Neural progenitor cell (in vitro differentiated cells): ENCODE measurements at regions not wholly inside any gene's neighbourhood (a gene's known extent, or its start where the extent isn't known, plus 50 kb on each side); places are given as distances from the start of the nearest gene placed in this dataset.

ENCODE experiments used
- DNase-seq: peaks from one replicate; pipeline ENCODE4 v3.0.0-alpha.2; 2016; ENCODE audit warnings: low spot score
- H2AFZ ChIP-seq: fragments of 200-600 bp; sonication (generic); replicated peaks from 2 replicates; pipeline ENCODE4 v1.6.1; 2016; ENCODE audit warnings: antibody characterized with exemption
- H3F3A ChIP-seq: fragments of 200-600 bp; sonication (generic); 2 replicates; pipeline ENCODE4 v1.6.1; 2016; ENCODE audit warnings: antibody characterized with exemption, low read depth
- H3K27ac ChIP-seq: fragments of 200-600 bp; sonication (generic); 2 replicates; pipeline ENCODE4 v1.5.1; 2016; ENCODE audit warnings: mild to moderate bottlenecking
- H3K27me3 ChIP-seq: fragments of 200-600 bp; sonication (generic); 2 replicates; pipeline ENCODE4 v1.6.1; 2016; ENCODE audit warnings: mild to moderate bottlenecking, moderate library complexity
- H3K36me3 ChIP-seq: fragments of 200-600 bp; sonication (generic); 2 replicates; pipeline ENCODE4 v1.5.1; 2016
- H3K4me1 ChIP-seq: fragments of 200-600 bp; sonication (generic); 2 replicates; pipeline ENCODE4 v1.6.1; 2016; ENCODE audit warnings: mixed run types
- H3K4me2 ChIP-seq: fragments of 200-600 bp; sonication (generic); 2 replicates; pipeline ENCODE4 v1.6.1; 2016
- H3K4me3 ChIP-seq: fragments of 200-600 bp; sonication (generic); 2 replicates; pipeline ENCODE4 v1.5.1; 2016
- H3K79me2 ChIP-seq: fragments of 200-600 bp; sonication (generic); 2 replicates; pipeline ENCODE4 v1.6.1; 2016; ENCODE audit warnings: low read depth
- H3K9ac ChIP-seq: fragments of 200-600 bp; sonication (generic); 2 replicates; pipeline ENCODE4 v1.6.1; 2016
- H3K9me3 ChIP-seq: fragments of 200-600 bp; sonication (generic); 2 replicates; pipeline ENCODE4 v1.5.1; 2016; ENCODE audit warnings: low read depth
- H4K20me1 ChIP-seq: fragments of 200-600 bp; sonication (generic); 2 replicates; pipeline ENCODE4 v1.6.1; 2016; ENCODE audit warnings: low read depth
- H3K27ac Mint-ChIP-seq: 3 replicates; pipeline ENCODE4 v1.8.0; 2021; ENCODE audit warnings: mixed read lengths
- H3K27me3 Mint-ChIP-seq: 2 replicates; pipeline ENCODE4 v1.8.0; 2022; ENCODE audit warnings: low read depth, mild to moderate bottlenecking, inconsistent platforms, moderate library complexity, mixed read lengths; ENCODE audit not compliant: insufficient read depth
- H3K36me3 Mint-ChIP-seq: 3 replicates; pipeline ENCODE4 v1.8.0; 2021; ENCODE audit warnings: mixed read lengths
- H3K4me1 Mint-ChIP-seq: 3 replicates; pipeline ENCODE4 v1.8.0; 2021; ENCODE audit warnings: mixed read lengths
- H3K4me3 Mint-ChIP-seq: 3 replicates; pipeline ENCODE4 v1.8.0; 2021; ENCODE audit warnings: mild to moderate bottlenecking, moderate library complexity, mixed read lengths
- H3K9me3 Mint-ChIP-seq: 3 replicates; pipeline ENCODE4 v1.8.0; 2020; ENCODE audit warnings: mixed read lengths
- EZH2 ChIP-seq: fragments of 200-600 bp; sonication (generic); IDR thresholded peaks from 2 replicates; pipeline ENCODE4 v1.6.1; 2017; ENCODE audit warnings: antibody characterized with exemption, mild to moderate bottlenecking, moderate library complexity
- EZH2phosphoT487 ChIP-seq: fragments of 200-600 bp; sonication (generic); IDR thresholded peaks from 2 replicates; pipeline ENCODE4 v1.6.1; 2017; ENCODE audit warnings: antibody characterized with exemption
- TF ChIP-seq, protein P1 (sequence below): fragments of 200-600 bp; sonication (generic); IDR thresholded peaks from 2 replicates; pipeline ENCODE4 v1.5.1; 2017; ENCODE audit warnings: antibody characterized with exemption, mild to moderate bottlenecking

DNA sequence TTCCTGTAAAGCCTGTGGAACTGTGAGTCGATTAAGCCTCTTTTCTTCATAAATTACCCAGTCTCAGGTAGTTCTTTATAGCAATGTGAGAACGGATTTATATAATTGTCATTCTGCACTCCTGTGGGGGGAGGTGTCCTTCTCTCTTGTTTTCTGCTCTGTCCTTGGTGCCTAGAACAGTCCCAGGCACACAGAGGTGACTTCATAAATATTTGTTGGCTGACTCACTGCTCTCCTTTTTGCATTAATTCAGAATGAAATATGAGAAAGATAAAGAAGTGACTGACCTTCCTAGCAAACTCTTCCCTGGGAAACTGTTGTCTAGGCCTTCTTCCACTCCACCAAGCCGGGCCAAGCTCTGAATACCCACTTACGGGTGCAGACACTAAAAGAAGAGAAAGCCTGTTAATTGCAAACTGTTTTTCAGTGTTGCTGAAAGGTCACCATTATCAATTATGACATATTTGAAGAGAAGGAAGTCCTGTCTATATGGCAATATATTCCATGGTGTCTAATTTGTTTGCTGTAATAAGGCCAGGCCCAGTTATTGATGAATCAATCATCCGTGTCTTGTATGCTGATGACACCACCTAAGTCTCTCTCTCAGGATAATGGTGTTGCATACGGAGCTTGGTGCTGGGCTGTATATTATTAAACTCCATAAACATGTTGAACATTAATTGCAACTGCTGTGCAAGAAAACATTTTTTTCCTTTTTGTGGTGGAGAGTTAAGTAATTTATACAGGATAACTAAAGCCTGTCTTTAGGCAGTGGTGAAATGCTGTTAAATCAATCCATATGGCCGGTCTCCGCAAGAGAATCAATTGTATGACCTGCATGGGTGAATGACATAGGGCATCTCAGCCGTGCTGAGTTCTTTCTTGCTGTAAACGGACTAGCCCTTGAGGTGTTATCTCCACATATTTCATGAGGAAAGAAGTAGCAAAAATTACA lies 567.5 kb downstream of the SLC4A3 start:
- Mint-ChIP-seq H3K36me3 (peaks cover 2% of the 10 kb centered on the region), H3K27ac (no peak overlapping the region), H3K4me3 (no peak overlapping the region), H3K9me3 (peaks cover 9% of the 10 kb centered on the region), H3K4me1 (peaks cover 10% of the 10 kb centered on the region), H3K27me3 (no peaks in the 10 kb centered on the region)
- no peaks in the 10 kb centered on the region for H3K79me2 ChIP-seq
- no peak overlapping the region for H3K27ac ChIP-seq
- H2AFZ ChIP-seq: no peak overlapping the region
- H3K27me3 ChIP-seq: no peaks in the 10 kb centered on the region
- DNase-seq: no peak
- H4K20me1 ChIP-seq: no peaks in the 10 kb centered on the region
- H3K4me2 ChIP-seq: no peak overlapping the region
- H3F3A ChIP-seq: no peaks in the 10 kb centered on the region
- H3K9me3 ChIP-seq: no peaks in the 10 kb centered on the region
- no peak overlapping the region for H3K9ac ChIP-seq
- no peaks in the 10 kb centered on the region for H3K4me1 ChIP-seq
- TF ChIP-seq EZH2phosphoT487: no peak
- TF ChIP-seq, protein P1, sequence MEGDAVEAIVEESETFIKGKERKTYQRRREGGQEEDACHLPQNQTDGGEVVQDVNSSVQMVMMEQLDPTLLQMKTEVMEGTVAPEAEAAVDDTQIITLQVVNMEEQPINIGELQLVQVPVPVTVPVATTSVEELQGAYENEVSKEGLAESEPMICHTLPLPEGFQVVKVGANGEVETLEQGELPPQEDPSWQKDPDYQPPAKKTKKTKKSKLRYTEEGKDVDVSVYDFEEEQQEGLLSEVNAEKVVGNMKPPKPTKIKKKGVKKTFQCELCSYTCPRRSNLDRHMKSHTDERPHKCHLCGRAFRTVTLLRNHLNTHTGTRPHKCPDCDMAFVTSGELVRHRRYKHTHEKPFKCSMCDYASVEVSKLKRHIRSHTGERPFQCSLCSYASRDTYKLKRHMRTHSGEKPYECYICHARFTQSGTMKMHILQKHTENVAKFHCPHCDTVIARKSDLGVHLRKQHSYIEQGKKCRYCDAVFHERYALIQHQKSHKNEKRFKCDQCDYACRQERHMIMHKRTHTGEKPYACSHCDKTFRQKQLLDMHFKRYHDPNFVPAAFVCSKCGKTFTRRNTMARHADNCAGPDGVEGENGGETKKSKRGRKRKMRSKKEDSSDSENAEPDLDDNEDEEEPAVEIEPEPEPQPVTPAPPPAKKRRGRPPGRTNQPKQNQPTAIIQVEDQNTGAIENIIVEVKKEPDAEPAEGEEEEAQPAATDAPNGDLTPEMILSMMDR: no peak
- no peak for TF ChIP-seq EZH2
- no peak overlapping the region for H3K4me3 ChIP-seq
- H3K36me3 ChIP-seq: no peaks in the 10 kb centered on the region

DNA sequence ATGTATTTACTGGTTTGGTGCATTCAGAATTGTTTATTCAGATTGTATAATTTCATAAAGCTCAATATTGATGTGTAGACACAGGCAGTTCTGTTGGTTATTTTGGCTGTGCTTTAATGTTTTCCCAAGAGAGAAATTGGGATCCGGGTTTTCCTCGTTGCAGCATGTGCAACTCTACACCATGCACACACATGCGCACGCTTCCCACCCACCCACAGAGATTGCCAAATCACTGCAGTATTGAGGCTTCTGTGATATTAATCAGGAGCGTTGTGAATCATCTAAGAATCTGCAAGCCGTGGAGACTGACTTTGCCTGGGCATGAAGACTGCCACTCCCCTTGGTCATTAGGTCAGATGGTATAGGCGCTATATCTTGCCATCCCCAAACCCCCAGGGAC lies 571.5 kb downstream of the SLC4A3 start:
- no peak for DNase-seq
- Histone ChIP-seq H3K79me2 (no peaks in the 10 kb centered on the region), H3K4me3 (no peak overlapping the region), H3K9me3 (no peaks in the 10 kb centered on the region), H3K4me1 (no peaks in the 10 kb centered on the region), H3K27me3 (no peaks in the 10 kb centered on the region), H2AFZ (no peak overlapping the region), H3F3A (no peaks in the 10 kb centered on the region), H3K36me3 (no peaks in the 10 kb centered on the region), H3K4me2 (no peak overlapping the region), H4K20me1 (no peaks in the 10 kb centered on the region), H3K9ac (no peak overlapping the region), H3K27ac (no peak overlapping the region)
- no peak overlapping the region for H3K4me3 Mint-ChIP-seq
- peaks cover 10% of the 10 kb centered on the region for H3K4me1 Mint-ChIP-seq
- H3K27me3 Mint-ChIP-seq: no peaks in the 10 kb centered on the region
- TF ChIP-seq EZH2 (no peak), EZH2phosphoT487 (no peak)
- TF ChIP-seq, protein P1: no peak
- peaks cover 14% of the 10 kb centered on the region for H3K9me3 Mint-ChIP-seq
- H3K36me3 Mint-ChIP-seq: peaks cover 6% of the 10 kb centered on the region
- no peak overlapping the region for H3K27ac Mint-ChIP-seq

- no peak for DNase-seq
- no peak overlapping the region for H3K4me3 Mint-ChIP-seq
Observed at GRCh38 chr2:220202066-220202465, 574.6 kb downstream of the SLC4A3 start.

More at GRCh38 chr2:220202066-220202465, 574.6 kb downstream of the SLC4A3 start:
- no peaks in the 10 kb centered on the region for H3F3A ChIP-seq
- no peak overlapping the region for H3K9ac ChIP-seq
- peaks cover 10% of the 10 kb centered on the region for H3K4me1 Mint-ChIP-seq
- H3K36me3 ChIP-seq: no peaks in the 10 kb centered on the region
- H3K4me3 ChIP-seq: no peak overlapping the region
- H3K36me3 Mint-ChIP-seq: peaks cover 4% of the 10 kb centered on the region
- no peak overlapping the region for H2AFZ ChIP-seq
- H3K27ac ChIP-seq: no peak overlapping the region
- TF ChIP-seq EZH2 (no peak), EZH2phosphoT487 (no peak)
- TF ChIP-seq, protein P1: no peak
- no peaks in the 10 kb centered on the region for H3K27me3 ChIP-seq
- H4K20me1 ChIP-seq: no peaks in the 10 kb centered on the region
- H3K27ac Mint-ChIP-seq: no peak overlapping the region
- peaks cover 9% of the 10 kb centered on the region for H3K9me3 Mint-ChIP-seq
- H3K79me2 ChIP-seq: no peaks in the 10 kb centered on the region
- H3K4me2 ChIP-seq: no peak overlapping the region
- no peaks in the 10 kb centered on the region for H3K27me3 Mint-ChIP-seq
- H3K4me1 ChIP-seq: no peaks in the 10 kb centered on the region
- H3K9me3 ChIP-seq: no peaks in the 10 kb centered on the region
